Activated CD4-positive, alpha-beta T cell treated with anti-CD3 and anti-CD28 coated beads, Interleukin-2, amount 10 ng/mL, durations not matched to agents 7 days and 5 days (primary cell): ENCODE measurements at regions not wholly inside any gene's neighbourhood (a gene's known extent, or its start where the extent isn't known, plus 50 kb on each side); places are given as distances from the start of the nearest gene placed in this dataset.

ENCODE experiments used
- CTCF ChIA-PET: fragments of 350-600 bp; sonication (Branson Sonifier 250); formaldehyde crosslinking; loops from one replicate; lab custom pipeline; 2021; ENCODE audit warnings: antibody characterized with exemption; lab: Charles Lee
- POLR2A ChIA-PET: fragments of 350-600 bp; sonication (Branson Sonifier 250); formaldehyde crosslinking; loops from one replicate; lab custom pipeline; 2021; ENCODE audit warnings: antibody characterized with exemption; lab: Charles Lee
- DNase-seq: peaks from one replicate; pipeline ENCODE4 v3.0.0-alpha.2; 2020
- H3K27ac Mint-ChIP-seq: one replicate; pipeline ENCODE4 v1.8.0; 2021; ENCODE audit warnings: mild to moderate bottlenecking, moderate library complexity, mixed read lengths
- H3K27me3 Mint-ChIP-seq: one replicate; pipeline ENCODE4 v1.8.0; 2021; ENCODE audit warnings: mixed read lengths
- H3K36me3 Mint-ChIP-seq: one replicate; pipeline ENCODE4 v1.8.0; 2021; ENCODE audit warnings: low read depth, mixed read lengths
- H3K4me1 Mint-ChIP-seq: one replicate; pipeline ENCODE4 v1.8.0; 2021; ENCODE audit warnings: mixed read lengths
- H3K4me3 Mint-ChIP-seq: one replicate; pipeline ENCODE4 v1.8.0; 2021; ENCODE audit warnings: mild to moderate bottlenecking, moderate library complexity, mixed read lengths
- H3K9me3 Mint-ChIP-seq: one replicate; pipeline ENCODE4 v1.8.0; 2021; ENCODE audit warnings: mixed read lengths

GRCh38 chr10:129223363-129223762, 243.7 kb upstream of the MGMT start:
- POLR2A ChIA-PET, result no interaction called here
- no peaks in the 10 kb centered on the region for H3K27me3 Mint-ChIP-seq

GRCh38 chr10:129224065-129224464, 243.0 kb upstream of the MGMT start:
- Mint-ChIP-seq H3K4me3 (no peak overlapping the region), H3K36me3 (no peaks in the 10 kb centered on the region), H3K9me3 (peaks cover 2% of the 10 kb centered on the region), H3K27me3 (no peaks in the 10 kb centered on the region), H3K4me1 (no peaks in the 10 kb centered on the region), H3K27ac (no peak overlapping the region)
- ChIA-PET POLR2A (no interaction called here), CTCF (interaction anchor here (0.6 kb wide), 1 partner anchor 10 kb away, joined by 3 read pairs; no protein-coding TSS in a partner anchor)
- DNase-seq, result no peak

More at GRCh38 chr10:129223363-129223762, 243.7 kb upstream of the MGMT start:
- no peak overlapping the region for H3K27ac Mint-ChIP-seq
- no peaks in the 10 kb centered on the region for H3K4me1 Mint-ChIP-seq
- H3K9me3 Mint-ChIP-seq, result peaks cover 2% of the 10 kb centered on the region
- DNase-seq, result no peak
- no peak overlapping the region for H3K4me3 Mint-ChIP-seq
- CTCF ChIA-PET, result no interaction called here
- no peaks in the 10 kb centered on the region for H3K36me3 Mint-ChIP-seq

GRCh38 chr10:129231821-129232220, 235.2 kb upstream of the MGMT start:
- DNase-seq, result no peak
- no peak overlapping the region for H3K27ac Mint-ChIP-seq
- no peak overlapping the region for H3K4me3 Mint-ChIP-seq
- H3K4me1 Mint-ChIP-seq, result no peaks in the 10 kb centered on the region
- ChIA-PET POLR2A (no interaction called here), CTCF (no interaction called here)
- no peaks in the 10 kb centered on the region for H3K9me3 Mint-ChIP-seq
- no peaks in the 10 kb centered on the region for H3K27me3 Mint-ChIP-seq
- no peaks in the 10 kb centered on the region for H3K36me3 Mint-ChIP-seq

GRCh38 chr10:129233351-129234148, 233.5 kb upstream of the MGMT start:
- Mint-ChIP-seq H3K9me3 (no peaks in the 10 kb centered on the region), H3K4me1 (no peaks in the 10 kb centered on the region), H3K4me3 (no peak overlapping the region), H3K27me3 (no peaks in the 10 kb centered on the region), H3K27ac (no peak overlapping the region), H3K36me3 (no peaks in the 10 kb centered on the region)
- ChIA-PET POLR2A (no interaction called here), CTCF (no interaction called here)
- DNase-seq, result no peak

- ChIA-PET POLR2A (no interaction called here), CTCF (no interaction called here)
- no peak for DNase-seq
- no peak overlapping the region for H3K27ac Mint-ChIP-seq
- no peaks in the 10 kb centered on the region for H3K36me3 Mint-ChIP-seq
- no peak overlapping the region for H3K4me3 Mint-ChIP-seq
- no peaks in the 10 kb centered on the region for H3K9me3 Mint-ChIP-seq
- no peaks in the 10 kb centered on the region for H3K27me3 Mint-ChIP-seq
- H3K4me1 Mint-ChIP-seq, result no peaks in the 10 kb centered on the region
Measured at GRCh38 chr10:129236274-129236691, 230.8 kb upstream of the MGMT start.

- POLR2A ChIA-PET, result no interaction called here
- no peaks in the 10 kb centered on the region for H3K9me3 Mint-ChIP-seq
- no peaks in the 10 kb centered on the region for H3K36me3 Mint-ChIP-seq
- H3K27me3 Mint-ChIP-seq, result peaks cover 2% of the 10 kb centered on the region
- H3K4me1 Mint-ChIP-seq, result no peaks in the 10 kb centered on the region
- CTCF ChIA-PET, result no interaction called here
- no peak overlapping the region for H3K27ac Mint-ChIP-seq
- no peak overlapping the region for H3K4me3 Mint-ChIP-seq
- no peak for DNase-seq
Measured at GRCh38 chr10:129241461-129241860, 225.6 kb upstream of the MGMT start.

- H3K4me3 Mint-ChIP-seq, result no peak overlapping the region
- H3K27ac Mint-ChIP-seq, result no peak overlapping the region
- ChIA-PET POLR2A (no interaction called here), CTCF (no interaction called here)
- no peaks in the 10 kb centered on the region for H3K4me1 Mint-ChIP-seq
- no peak for DNase-seq
- no peaks in the 10 kb centered on the region for H3K9me3 Mint-ChIP-seq
- H3K27me3 Mint-ChIP-seq, result peaks cover 2% of the 10 kb centered on the region
- no peaks in the 10 kb centered on the region for H3K36me3 Mint-ChIP-seq
Measured at GRCh38 chr10:129244298-129244697, 222.7 kb upstream of the MGMT start.

GRCh38 chr10:129244757-129245156, 222.3 kb upstream of the MGMT start:
- no peak overlapping the region for H3K4me3 Mint-ChIP-seq
- no peaks in the 10 kb centered on the region for H3K36me3 Mint-ChIP-seq
- peaks cover 2% of the 10 kb centered on the region for H3K27me3 Mint-ChIP-seq
- ChIA-PET POLR2A (no interaction called here), CTCF (no interaction called here)
- no peaks in the 10 kb centered on the region for H3K9me3 Mint-ChIP-seq
- DNase-seq, result no peak
- H3K27ac Mint-ChIP-seq, result no peak overlapping the region
- no peaks in the 10 kb centered on the region for H3K4me1 Mint-ChIP-seq

- Mint-ChIP-seq H3K27ac (no peak overlapping the region), H3K36me3 (no peaks in the 10 kb centered on the region), H3K9me3 (peaks cover 3% of the 10 kb centered on the region), H3K27me3 (peaks cover 10% of the 10 kb centered on the region), H3K4me1 (no peaks in the 10 kb centered on the region), H3K4me3 (no peak overlapping the region)
- no peak for DNase-seq
- POLR2A ChIA-PET, result no interaction called here
- CTCF ChIA-PET, result no interaction called here
Measured at GRCh38 chr10:129253161-129253864, 213.7 kb upstream of the MGMT start.

GRCh38 chr10:129253865-129254179, 213.2 kb upstream of the MGMT start:
- CTCF ChIA-PET, result no interaction called here
- no peak overlapping the region for H3K4me3 Mint-ChIP-seq

GRCh38 chr10:129258283-129258923, 208.6 kb upstream of the MGMT start:
- CTCF ChIA-PET, result interaction anchor here (0.7 kb wide), 1 partner anchor 166 kb away, joined by 3 read pairs; no protein-coding TSS in a partner anchor

More at GRCh38 chr10:129253865-129254179, 213.2 kb upstream of the MGMT start:
- POLR2A ChIA-PET, result no interaction called here
- peaks cover 10% of the 10 kb centered on the region for H3K27me3 Mint-ChIP-seq
- H3K4me1 Mint-ChIP-seq, result no peaks in the 10 kb centered on the region
- H3K36me3 Mint-ChIP-seq, result no peaks in the 10 kb centered on the region
- no peak for DNase-seq
- H3K9me3 Mint-ChIP-seq, result peaks cover 3% of the 10 kb centered on the region
- H3K27ac Mint-ChIP-seq, result no peak overlapping the region

GRCh38 chr10:129259128-129259815, 207.8 kb upstream of the MGMT start:
- ChIA-PET CTCF (interaction anchor here (0.6 to 0.7 kb wide), 2 partner anchors 36 to 165 kb away, joined by 3 to 5 read pairs; no protein-coding TSS in a partner anchor), POLR2A (no interaction called here)
- H3K4me3 Mint-ChIP-seq, result no peak overlapping the region
- H3K27ac Mint-ChIP-seq, result no peak overlapping the region
- no peak for DNase-seq
- no peaks in the 10 kb centered on the region for H3K9me3 Mint-ChIP-seq
- peaks cover 4% of the 10 kb centered on the region for H3K27me3 Mint-ChIP-seq
- no peaks in the 10 kb centered on the region for H3K36me3 Mint-ChIP-seq
- H3K4me1 Mint-ChIP-seq, result no peaks in the 10 kb centered on the region

More at GRCh38 chr10:129258283-129258923, 208.6 kb upstream of the MGMT start:
- H3K9me3 Mint-ChIP-seq, result no peaks in the 10 kb centered on the region
- no peak overlapping the region for H3K27ac Mint-ChIP-seq
- H3K4me1 Mint-ChIP-seq, result no peaks in the 10 kb centered on the region
- POLR2A ChIA-PET, result no interaction called here
- no peaks in the 10 kb centered on the region for H3K36me3 Mint-ChIP-seq
- peaks cover 6% of the 10 kb centered on the region for H3K27me3 Mint-ChIP-seq
- H3K4me3 Mint-ChIP-seq, result no peak overlapping the region
- no peak for DNase-seq
